ENCODE measurements at regions not wholly inside any gene's neighbourhood (a gene's known extent, or its start where the extent isn't known, plus 50 kb on each side); places are given as distances from the start of the nearest gene placed in this dataset.

DNA sequence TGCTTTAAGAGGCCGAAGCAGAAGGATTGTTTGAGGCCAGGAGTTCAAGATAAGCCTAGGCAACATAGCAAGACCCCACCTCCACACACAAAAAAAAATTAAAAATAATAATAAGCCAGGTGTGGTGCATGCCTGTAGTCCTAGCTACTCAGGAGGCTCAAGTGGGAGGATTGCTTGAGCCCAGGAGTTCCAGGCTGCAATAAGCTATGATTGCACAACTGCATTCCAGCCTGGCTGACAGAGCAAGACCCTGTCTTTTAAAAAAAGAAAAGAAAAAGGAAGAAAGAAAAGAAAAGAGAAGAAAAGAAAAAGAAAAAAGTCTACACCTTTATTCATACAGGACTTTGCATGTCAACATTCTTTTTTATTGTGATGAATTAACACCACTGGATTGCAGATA, 2125.8 kb downstream of the MAT2B start:
- no peak for TF ChIP-seq EGR1 (IDR thresholded peaks at IDR 0.05; ENCODE audit: borderline replicate concordance in 1 of 2, low read depth in 2 of 2, low read length in 2 of 2)
- TF ChIP-seq CREM (IDR thresholded peaks at IDR 0.05; ENCODE audit: low read depth): no peak
- TF ChIP-seq, protein P1, sequence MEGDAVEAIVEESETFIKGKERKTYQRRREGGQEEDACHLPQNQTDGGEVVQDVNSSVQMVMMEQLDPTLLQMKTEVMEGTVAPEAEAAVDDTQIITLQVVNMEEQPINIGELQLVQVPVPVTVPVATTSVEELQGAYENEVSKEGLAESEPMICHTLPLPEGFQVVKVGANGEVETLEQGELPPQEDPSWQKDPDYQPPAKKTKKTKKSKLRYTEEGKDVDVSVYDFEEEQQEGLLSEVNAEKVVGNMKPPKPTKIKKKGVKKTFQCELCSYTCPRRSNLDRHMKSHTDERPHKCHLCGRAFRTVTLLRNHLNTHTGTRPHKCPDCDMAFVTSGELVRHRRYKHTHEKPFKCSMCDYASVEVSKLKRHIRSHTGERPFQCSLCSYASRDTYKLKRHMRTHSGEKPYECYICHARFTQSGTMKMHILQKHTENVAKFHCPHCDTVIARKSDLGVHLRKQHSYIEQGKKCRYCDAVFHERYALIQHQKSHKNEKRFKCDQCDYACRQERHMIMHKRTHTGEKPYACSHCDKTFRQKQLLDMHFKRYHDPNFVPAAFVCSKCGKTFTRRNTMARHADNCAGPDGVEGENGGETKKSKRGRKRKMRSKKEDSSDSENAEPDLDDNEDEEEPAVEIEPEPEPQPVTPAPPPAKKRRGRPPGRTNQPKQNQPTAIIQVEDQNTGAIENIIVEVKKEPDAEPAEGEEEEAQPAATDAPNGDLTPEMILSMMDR (IDR thresholded peaks at IDR 0.05 in 2 of 3, conservative IDR thresholded peaks at IDR 0.05 in 1 of 3; ENCODE audit: control insufficient read depth in 2 of 3, extremely low read depth in 1 of 3, insufficient read depth in 1 of 3, low read depth in 3 of 3, low read length in 3 of 3): no peak
- TF ChIP-seq, protein P2, sequence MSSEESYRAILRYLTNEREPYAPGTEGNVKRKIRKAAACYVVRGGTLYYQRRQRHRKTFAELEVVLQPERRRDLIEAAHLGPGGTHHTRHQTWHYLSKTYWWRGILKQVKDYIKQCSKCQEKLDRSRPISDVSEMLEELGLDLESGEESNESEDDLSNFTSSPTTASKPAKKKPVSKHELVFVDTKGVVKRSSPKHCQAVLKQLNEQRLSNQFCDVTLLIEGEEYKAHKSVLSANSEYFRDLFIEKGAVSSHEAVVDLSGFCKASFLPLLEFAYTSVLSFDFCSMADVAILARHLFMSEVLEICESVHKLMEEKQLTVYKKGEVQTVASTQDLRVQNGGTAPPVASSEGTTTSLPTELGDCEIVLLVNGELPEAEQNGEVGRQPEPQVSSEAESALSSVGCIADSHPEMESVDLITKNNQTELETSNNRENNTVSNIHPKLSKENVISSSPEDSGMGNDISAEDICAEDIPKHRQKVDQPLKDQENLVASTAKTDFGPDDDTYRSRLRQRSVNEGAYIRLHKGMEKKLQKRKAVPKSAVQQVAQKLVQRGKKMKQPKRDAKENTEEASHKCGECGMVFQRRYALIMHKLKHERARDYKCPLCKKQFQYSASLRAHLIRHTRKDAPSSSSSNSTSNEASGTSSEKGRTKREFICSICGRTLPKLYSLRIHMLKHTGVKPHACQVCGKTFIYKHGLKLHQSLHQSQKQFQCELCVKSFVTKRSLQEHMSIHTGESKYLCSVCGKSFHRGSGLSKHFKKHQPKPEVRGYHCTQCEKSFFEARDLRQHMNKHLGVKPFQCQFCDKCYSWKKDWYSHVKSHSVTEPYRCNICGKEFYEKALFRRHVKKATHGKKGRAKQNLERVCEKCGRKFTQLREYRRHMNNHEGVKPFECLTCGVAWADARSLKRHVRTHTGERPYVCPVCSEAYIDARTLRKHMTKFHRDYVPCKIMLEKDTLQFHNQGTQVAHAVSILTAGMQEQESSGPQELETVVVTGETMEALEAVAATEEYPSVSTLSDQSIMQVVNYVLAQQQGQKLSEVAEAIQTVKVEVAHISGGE (CRISPR knock-in tag; IDR thresholded peaks at IDR 0.05): no peak
- no peak for TF ChIP-seq JUNB (IDR thresholded peaks at IDR 0.05)
- TF ChIP-seq EP300 (IDR thresholded peaks at IDR 0.05; ENCODE audit: borderline replicate concordance in 1 of 2, control insufficient read depth in 1 of 2, low read depth in 2 of 2, low read length in 2 of 2): no peak
- TF ChIP-seq NR2F1 (conservative IDR thresholded peaks at IDR 0.05): no peak
- TF ChIP-seq, protein P3, sequence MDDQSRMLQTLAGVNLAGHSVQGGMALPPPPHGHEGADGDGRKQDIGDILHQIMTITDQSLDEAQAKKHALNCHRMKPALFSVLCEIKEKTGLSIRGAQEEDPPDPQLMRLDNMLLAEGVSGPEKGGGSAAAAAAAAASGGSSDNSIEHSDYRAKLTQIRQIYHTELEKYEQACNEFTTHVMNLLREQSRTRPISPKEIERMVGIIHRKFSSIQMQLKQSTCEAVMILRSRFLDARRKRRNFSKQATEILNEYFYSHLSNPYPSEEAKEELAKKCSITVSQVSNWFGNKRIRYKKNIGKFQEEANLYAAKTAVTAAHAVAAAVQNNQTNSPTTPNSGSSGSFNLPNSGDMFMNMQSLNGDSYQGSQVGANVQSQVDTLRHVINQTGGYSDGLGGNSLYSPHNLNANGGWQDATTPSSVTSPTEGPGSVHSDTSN (IDR thresholded peaks at IDR 0.05; ENCODE audit: insufficient replicate concordance, low read depth, low read length): no peak
- TF ChIP-seq ZNF274 (IDR thresholded peaks at IDR 0.05; ENCODE audit: insufficient read depth, insufficient read length): no peak
- TF ChIP-seq POLR2A (IDR thresholded peaks at IDR 0.05; ENCODE audit: low read depth, low read length): no peak
- TF ChIP-seq, protein P4, sequence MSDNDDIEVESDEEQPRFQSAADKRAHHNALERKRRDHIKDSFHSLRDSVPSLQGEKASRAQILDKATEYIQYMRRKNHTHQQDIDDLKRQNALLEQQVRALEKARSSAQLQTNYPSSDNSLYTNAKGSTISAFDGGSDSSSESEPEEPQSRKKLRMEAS (IDR thresholded peaks at IDR 0.05; ENCODE audit: low read depth, low read length): no peak
- TF ChIP-seq ATF7 (IDR thresholded peaks at IDR 0.05; ENCODE audit: low read depth): no peak

All from GM12878 (cell line).